ENCODE measurements at regions not wholly inside any gene's neighbourhood (a gene's known extent, or its start where the extent isn't known, plus 50 kb on each side); places are given as distances from the start of the nearest gene placed in this dataset.

GRCh38 chr20:60358101-60358500 is 399.9 kb downstream of the CDH26 start:
- TF ChIP-seq RARB (CRISPR knock-in tag; IDR thresholded peaks at IDR 0.05) (no peak), GLIS3 (CRISPR knock-in tag; IDR thresholded peaks at IDR 0.05) (no peak), ARNTL (CRISPR knock-in tag; IDR thresholded peaks at IDR 0.05; ENCODE audit: borderline replicate concordance, low read depth) (no peak), ZFP3 (CRISPR knock-in tag; IDR thresholded peaks at IDR 0.05) (no peak), TOX (CRISPR knock-in tag; IDR thresholded peaks at IDR 0.05; ENCODE audit: borderline replicate concordance) (no peak), PATZ1 (CRISPR knock-in tag; IDR thresholded peaks at IDR 0.05; ENCODE audit: borderline replicate concordance) (no peak)
